WTC11 (cell line): ENCODE measurements at regions not wholly inside any gene's neighbourhood (a gene's known extent, or its start where the extent isn't known, plus 50 kb on each side); places are given as distances from the start of the nearest gene placed in this dataset.
A peak's percentile ranks its signal among the peaks of the same experiment; 100 is the strongest.

Experiments
- ATAC-seq: fragments of 200-7000 bp; cut with Tn5 transposase; 2 replicates; pipeline ENCODE4 v1.10.0; 2021; ENCODE audit warnings: mild to moderate bottlenecking, moderate library complexity
- CTCF ChIA-PET: fragments of 300-600 bp; sonication (Branson Sonifier 250); formaldehyde crosslinking; loops from one replicate; lab custom pipeline; 2021; ENCODE audit warnings: antibody characterized with exemption; lab: Charles Lee
- POLR2A ChIA-PET: fragments of 350-600 bp; sonication (Branson Sonifier 250); formaldehyde crosslinking; loops from one replicate; lab custom pipeline; 2021; ENCODE audit warnings: antibody characterized with exemption; lab: Charles Lee
- DNase-seq: peaks from one replicate; pipeline ENCODE4 v3.0.0; 2021; ENCODE audit warnings: low spot score
- H3K27ac Mint-ChIP-seq: 2 replicates; pipeline ENCODE4 v1.8.0; 2021; ENCODE audit warnings: mixed read lengths
- H3K27me3 Mint-ChIP-seq: 2 replicates; pipeline ENCODE4 v1.8.0; 2021; ENCODE audit warnings: low read depth, mild to moderate bottlenecking, moderate library complexity, mixed read lengths
- H3K36me3 Mint-ChIP-seq: 2 replicates; pipeline ENCODE4 v1.8.0; 2021; ENCODE audit warnings: mixed read lengths
- H3K4me1 Mint-ChIP-seq: 2 replicates; pipeline ENCODE4 v1.8.0; 2022; ENCODE audit warnings: mixed read lengths
- H3K4me3 Mint-ChIP-seq: 2 replicates; pipeline ENCODE4 v1.8.0; 2021; ENCODE audit warnings: mild to moderate bottlenecking, moderate library complexity, mixed read lengths
- H3K9me3 Mint-ChIP-seq: 2 replicates; pipeline ENCODE4 v1.8.0; 2021; ENCODE audit warnings: mixed read lengths
- AR ChIP-seq: fragments of 250-450 bp; sonication (Bioruptor Pico); IDR thresholded peaks from 2 replicates; pipeline ENCODE4 v1.9.0; 2021; ENCODE audit warnings: mild to moderate bottlenecking
- E2F4 ChIP-seq: sonication (generic); formaldehyde crosslinking; IDR thresholded peaks from 2 replicates; pipeline ENCODE4 v1.8.1; 2022; ENCODE audit warnings: low read depth, mild to moderate bottlenecking, moderate library complexity, missing genetic modification reagents, borderline replicate concordance
- EMX1 ChIP-seq: fragments of 250-450 bp; sonication (Bioruptor Pico); IDR thresholded peaks from 2 replicates; pipeline ENCODE4 v1.8.0; 2021; ENCODE audit warnings: mild to moderate bottlenecking
- ETV6 ChIP-seq: sonication (generic); formaldehyde crosslinking; IDR thresholded peaks from 2 replicates; pipeline ENCODE4 v1.8.1; 2022; ENCODE audit warnings: mild to moderate bottlenecking, missing genetic modification reagents
- FOXP4 ChIP-seq: sonication (generic); formaldehyde crosslinking; IDR thresholded peaks from 2 replicates; pipeline ENCODE4 v1.8.0; 2022; ENCODE audit warnings: mild to moderate bottlenecking, missing genetic modification reagents
- GABPB1 ChIP-seq: sonication (generic); formaldehyde crosslinking; IDR thresholded peaks from 2 replicates; pipeline ENCODE4 v1.8.1; 2023; ENCODE audit warnings: mild to moderate bottlenecking, missing genetic modification reagents
- GTF2I ChIP-seq: fragments of 250-450 bp; sonication (Bioruptor Pico); conservative IDR thresholded peaks from 2 replicates; pipeline ENCODE4 v1.4.0; 2021; ENCODE audit warnings: mild to moderate bottlenecking
- JAZF1 ChIP-seq: fragments of 250-450 bp; sonication (Bioruptor Pico); IDR thresholded peaks from 2 replicates; pipeline ENCODE4 v1.9.0; 2021; ENCODE audit warnings: moderate library complexity, mild to moderate bottlenecking, inconsistent platforms
- JUN ChIP-seq: sonication (generic); formaldehyde crosslinking; IDR thresholded peaks from 2 replicates; pipeline ENCODE4 v1.8.0; 2023; ENCODE audit warnings: mild to moderate bottlenecking, missing genetic modification reagents
- NFE2L1 ChIP-seq: sonication (generic); formaldehyde crosslinking; IDR thresholded peaks from 2 replicates; pipeline ENCODE4 v1.8.1; 2023; ENCODE audit warnings: missing genetic modification reagents
- NFYB ChIP-seq: sonication (generic); formaldehyde crosslinking; conservative IDR thresholded peaks from 2 replicates; pipeline ENCODE4 v1.8.0; 2022; ENCODE audit warnings: low read depth, missing genetic modification reagents
- NR2C2 ChIP-seq: sonication (generic); formaldehyde crosslinking; IDR thresholded peaks from 2 replicates; pipeline ENCODE4 v1.8.0; 2022; ENCODE audit warnings: mild to moderate bottlenecking, missing genetic modification reagents
- PRRX2 ChIP-seq: fragments of 250-450 bp; sonication (Bioruptor Pico); IDR thresholded peaks from 2 replicates; pipeline ENCODE4 v1.8.0; 2021; ENCODE audit warnings: mild to moderate bottlenecking
- TCF7 ChIP-seq: sonication (generic); formaldehyde crosslinking; IDR thresholded peaks from 2 replicates; pipeline ENCODE4 v1.8.0; 2022; ENCODE audit warnings: mild to moderate bottlenecking, low read depth, missing genetic modification reagents, moderate library complexity
- ZMAT4 ChIP-seq: fragments of 250-450 bp; sonication (Bioruptor Pico); IDR thresholded peaks from 2 replicates; pipeline ENCODE4 v1.9.0; 2021; ENCODE audit warnings: mild to moderate bottlenecking
- ZNF263 ChIP-seq: sonication (generic); formaldehyde crosslinking; IDR thresholded peaks from 2 replicates; pipeline ENCODE4 v1.8.1; 2022; ENCODE audit warnings: low read depth, mild to moderate bottlenecking, moderate library complexity, missing genetic modification reagents
- ZNF671 ChIP-seq: fragments of 250-450 bp; sonication (Bioruptor Pico); IDR thresholded peaks from 2 replicates; pipeline ENCODE4 v1.8.0; 2021; ENCODE audit warnings: mild to moderate bottlenecking
- ZSCAN18 ChIP-seq: fragments of 250-450 bp; sonication (Bioruptor Pico); IDR thresholded peaks from 2 replicates; pipeline ENCODE4 v2.1.2; 2022; ENCODE audit warnings: mild to moderate bottlenecking, moderate library complexity

GRCh38 chr11:130785380-130786116 is 130.7 kb downstream of the SNX19 start:
- H3K9me3 Mint-ChIP-seq: peaks cover 22% of the 10 kb centered on the region
- POLR2A ChIA-PET: no interaction called here
- H3K4me1 Mint-ChIP-seq: peaks cover 32% of the 10 kb centered on the region
- ATAC-seq (peak; percentile 56), DNase-seq (no peak)
- H3K27ac Mint-ChIP-seq: no peak overlapping the region; the same call in 1 of the 2 replicates
- TF ChIP-seq FOXP4 (no peak), ZNF263 (CRISPR knock-in tag) (no peak), GABPB1 (CRISPR knock-in tag) (no peak), TCF7 (no peak), PRRX2 (CRISPR knock-in tag) (no peak), NFYB (CRISPR knock-in tag) (peak; percentile 51)
- no peaks in the 10 kb centered on the region for H3K27me3 Mint-ChIP-seq
- CTCF ChIA-PET: no interaction called here
- no peaks in the 10 kb centered on the region for H3K36me3 Mint-ChIP-seq
- no peak overlapping the region for H3K4me3 Mint-ChIP-seq

GRCh38 chr11:130786586-130786985 is 129.7 kb downstream of the SNX19 start:
- ATAC-seq: no peak
- Mint-ChIP-seq H3K27me3 (no peaks in the 10 kb centered on the region; the same call in 1 of the 2 replicates), H3K36me3 (no peaks in the 10 kb centered on the region; the same call in 1 of the 2 replicates), H3K27ac (no peak overlapping the region), H3K4me3 (no peak overlapping the region), H3K9me3 (peaks cover 32% of the 10 kb centered on the region), H3K4me1 (peaks cover 32% of the 10 kb centered on the region)
- TF ChIP-seq ETV6 (CRISPR knock-in tag) (no peak), ZMAT4 (CRISPR knock-in tag) (no peak), EMX1 (no peak), E2F4 (CRISPR knock-in tag) (no peak), NR2C2 (CRISPR knock-in tag) (no peak), GTF2I (no peak), ZNF671 (no peak), JAZF1 (CRISPR knock-in tag) (no peak), ZSCAN18 (no peak), NFE2L1 (CRISPR knock-in tag) (no peak), JUN (CRISPR knock-in tag) (no peak), AR (CRISPR knock-in tag) (no peak)
- ChIA-PET CTCF (interaction anchor here (1.0 kb wide), 1 partner anchor 75 kb away, joined by 3 read pairs; no protein-coding TSS in a partner anchor), POLR2A (no interaction called here)
- no peak for DNase-seq
